Fibroblast of lung (primary cell): ENCODE measurements at regions not wholly inside any gene's neighbourhood (a gene's known extent, or its start where the extent isn't known, plus 50 kb on each side); places are given as distances from the start of the nearest gene placed in this dataset.

ENCODE experiments used
- DNase-seq, 2 donors: peaks; one replicate each; pipeline versions ENCODE4 v3.0.0 to v3.0.0-alpha.2; 2010; ENCODE audit warnings: low read depth in 2 of 2
- H2AFZ ChIP-seq: 2 replicates; pipeline ENCODE4 v1.5.1; 2012; ENCODE audit warnings: low read length, control low read depth, inconsistent platforms
- H3K27ac ChIP-seq: 2 replicates; pipeline ENCODE4 v1.5.1; 2011; ENCODE audit warnings: low read length, control low read depth; ENCODE audit not compliant: insufficient read depth
- H3K27me3 ChIP-seq: 2 replicates; pipeline ENCODE4 v1.5.1; 2011; ENCODE audit warnings: mild to moderate bottlenecking, low read length; ENCODE audit not compliant: control insufficient read depth, insufficient read depth
- H3K36me3 ChIP-seq: 2 replicates; pipeline ENCODE4 v1.5.1; 2011; ENCODE audit warnings: low read length; ENCODE audit not compliant: control insufficient read depth, insufficient read depth
- H3K4me1 ChIP-seq: 2 replicates; pipeline ENCODE4 v1.5.1; 2011; ENCODE audit warnings: low read length; ENCODE audit not compliant: control insufficient read depth, insufficient read depth; ENCODE audit errors: extremely low read depth
- H3K4me2 ChIP-seq: 2 replicates; pipeline ENCODE4 v1.5.1; 2011; ENCODE audit warnings: low read length, control low read depth; ENCODE audit not compliant: insufficient read depth; ENCODE audit errors: extremely low read depth
- H3K4me3 ChIP-seq, 4 experiments: fragments of 200-600 bp in 1 of 4; sonication (generic) in 1 of 4; replicated peaks in 1 of 4; 2 replicates each; pipeline ENCODE4 v1.5.1; 2011 to 2016; ENCODE audit warnings: low read length in 4 of 4, low read depth in 3 of 4, mild to moderate bottlenecking in 3 of 4, control low read depth in 2 of 4, inconsistent platforms in 1 of 4, mixed read lengths in 1 of 4; ENCODE audit not compliant: insufficient read depth in 1 of 4; ENCODE audit errors: control extremely low read depth in 1 of 4
- H3K79me2 ChIP-seq: 2 replicates; pipeline ENCODE4 v1.5.1; 2012; ENCODE audit warnings: mild to moderate bottlenecking, low read length, inconsistent platforms; ENCODE audit not compliant: control insufficient read depth, insufficient read depth
- H3K9ac ChIP-seq: 2 replicates; pipeline ENCODE4 v1.5.1; 2011; ENCODE audit warnings: mild to moderate bottlenecking, low read length, control low read depth; ENCODE audit not compliant: insufficient read depth
- H3K9me3 ChIP-seq: 2 replicates; pipeline ENCODE4 v1.5.1; 2012; ENCODE audit warnings: low read depth, low read length; ENCODE audit not compliant: control insufficient read depth, insufficient read depth
- H4K20me1 ChIP-seq: 2 replicates; pipeline ENCODE4 v1.5.1; 2011; ENCODE audit warnings: low read length; ENCODE audit not compliant: control insufficient read depth, insufficient read depth; ENCODE audit errors: extremely low read depth
- EZH2 ChIP-seq: IDR thresholded peaks from 2 replicates; pipeline ENCODE4 v1.5.1; 2012; ENCODE audit warnings: low read length, control low read depth, mild to moderate bottlenecking; ENCODE audit errors: missing control alignments
- TF ChIP-seq, protein P1 (sequence below), 2 donors: IDR thresholded peaks in 1 of 2; conservative IDR thresholded peaks in 1 of 2; 1 replicate in 1 of 2; 2 replicates in 1 of 2; pipeline ENCODE4 v1.5.1; 2011 to 2012; ENCODE audit warnings: low read length in 2 of 2, control low read depth in 1 of 2, inconsistent platforms in 1 of 2, low read depth in 1 of 2, mild to moderate bottlenecking in 1 of 2

DNA sequence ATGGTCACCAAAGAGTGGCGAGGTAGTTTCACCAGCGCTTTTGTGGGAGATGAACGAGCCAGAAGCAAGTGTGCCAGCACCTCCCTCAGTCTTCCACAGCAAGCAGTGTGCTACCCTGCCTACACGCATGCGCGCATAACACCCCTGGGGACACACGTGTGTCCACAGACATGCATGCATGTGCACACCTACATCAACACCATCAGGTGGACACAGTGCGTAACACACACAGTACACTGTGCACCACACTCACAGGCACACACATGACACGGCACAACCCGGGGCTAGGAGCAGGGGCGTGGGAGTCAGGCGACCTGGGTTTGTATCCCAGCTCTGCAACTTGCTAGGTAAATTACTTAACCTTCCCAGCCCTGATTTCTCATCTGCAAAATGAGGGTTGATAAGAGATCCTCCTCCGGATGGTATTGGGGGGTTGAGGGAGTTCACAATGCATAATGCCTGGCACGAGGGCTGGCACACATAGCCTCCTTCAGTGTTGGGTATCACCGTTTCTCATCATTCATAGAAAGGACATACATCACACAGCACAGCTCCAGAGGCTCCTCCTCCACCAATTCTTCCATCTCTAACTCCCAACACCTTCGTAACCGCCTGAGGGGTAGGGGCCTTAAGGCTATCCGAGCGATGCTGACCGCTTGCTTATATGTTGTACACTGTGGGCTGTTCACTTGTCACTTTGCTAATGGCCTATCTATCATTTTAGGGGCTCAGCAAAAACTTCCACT, 174.9 kb downstream of the SMAD6 start:
- no peaks in the 10 kb centered on the region for H3K9me3 ChIP-seq
- no peak overlapping the region for H2AFZ ChIP-seq
- H4K20me1 ChIP-seq = no peaks in the 10 kb centered on the region
- no peak overlapping the region for H3K4me3 ChIP-seq
- H3K36me3 ChIP-seq = no peaks in the 10 kb centered on the region
- TF ChIP-seq EZH2 = no peak
- TF ChIP-seq, protein P1, sequence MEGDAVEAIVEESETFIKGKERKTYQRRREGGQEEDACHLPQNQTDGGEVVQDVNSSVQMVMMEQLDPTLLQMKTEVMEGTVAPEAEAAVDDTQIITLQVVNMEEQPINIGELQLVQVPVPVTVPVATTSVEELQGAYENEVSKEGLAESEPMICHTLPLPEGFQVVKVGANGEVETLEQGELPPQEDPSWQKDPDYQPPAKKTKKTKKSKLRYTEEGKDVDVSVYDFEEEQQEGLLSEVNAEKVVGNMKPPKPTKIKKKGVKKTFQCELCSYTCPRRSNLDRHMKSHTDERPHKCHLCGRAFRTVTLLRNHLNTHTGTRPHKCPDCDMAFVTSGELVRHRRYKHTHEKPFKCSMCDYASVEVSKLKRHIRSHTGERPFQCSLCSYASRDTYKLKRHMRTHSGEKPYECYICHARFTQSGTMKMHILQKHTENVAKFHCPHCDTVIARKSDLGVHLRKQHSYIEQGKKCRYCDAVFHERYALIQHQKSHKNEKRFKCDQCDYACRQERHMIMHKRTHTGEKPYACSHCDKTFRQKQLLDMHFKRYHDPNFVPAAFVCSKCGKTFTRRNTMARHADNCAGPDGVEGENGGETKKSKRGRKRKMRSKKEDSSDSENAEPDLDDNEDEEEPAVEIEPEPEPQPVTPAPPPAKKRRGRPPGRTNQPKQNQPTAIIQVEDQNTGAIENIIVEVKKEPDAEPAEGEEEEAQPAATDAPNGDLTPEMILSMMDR (conservative IDR thresholded peaks at IDR 0.05 in 1 of 2, IDR thresholded peaks at IDR 0.05 in 1 of 2; ENCODE audit: low read depth in 1 of 2, low read length in 2 of 2) = no peak
- H3K4me1 ChIP-seq = peaks cover 3% of the 10 kb centered on the region
- H3K9ac ChIP-seq = no peak overlapping the region
- H3K27ac ChIP-seq = no peak overlapping the region
- H3K79me2 ChIP-seq = no peaks in the 10 kb centered on the region
- H3K27me3 ChIP-seq = no peaks in the 10 kb centered on the region
- H3K4me2 ChIP-seq = no peak overlapping the region
- no peak for DNase-seq

DNA sequence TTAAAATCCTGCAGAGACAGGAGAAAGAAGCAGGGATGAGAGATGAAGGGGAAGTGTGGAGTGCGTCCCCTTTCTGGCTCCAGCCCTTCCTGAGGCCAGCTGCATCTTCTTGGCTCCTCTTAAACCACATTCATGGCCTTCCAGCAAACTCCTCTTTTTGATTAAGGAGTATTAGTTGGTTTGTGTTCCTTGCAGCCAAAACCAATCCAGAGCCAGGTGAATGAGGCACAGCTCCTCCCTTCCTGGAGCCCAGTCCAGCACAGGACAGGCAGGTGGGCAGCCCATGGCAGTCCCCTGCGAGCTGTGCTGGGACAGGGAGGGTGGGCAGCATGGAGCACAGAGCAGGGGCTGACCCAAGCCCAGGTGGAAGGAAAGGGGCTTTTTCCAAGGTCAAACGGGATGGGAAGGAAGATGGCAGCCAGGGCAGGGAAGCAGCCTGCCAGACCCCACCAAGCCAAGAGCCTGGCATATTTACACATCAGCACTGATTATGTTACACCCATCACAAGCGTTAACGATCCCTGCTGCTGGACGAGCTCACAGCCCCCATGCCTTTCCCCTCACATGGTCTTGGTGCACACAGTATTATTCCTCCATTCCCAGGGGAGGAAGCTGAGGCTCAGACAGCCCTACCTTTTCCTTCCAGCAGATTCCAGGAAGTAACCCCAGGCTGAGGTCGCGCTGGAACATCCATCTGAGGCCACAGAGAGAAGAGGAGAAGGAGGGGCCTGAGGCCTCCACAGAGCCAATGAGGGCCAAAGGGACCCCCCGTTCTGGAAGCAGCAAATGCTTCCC, 175.6 kb downstream of the SMAD6 start:
- Histone ChIP-seq H3K27ac (no peak overlapping the region), H3K4me3 (no peak overlapping the region), H2AFZ (no peak overlapping the region), H3K9ac (no peak overlapping the region), H4K20me1 (no peaks in the 10 kb centered on the region), H3K9me3 (no peaks in the 10 kb centered on the region), H3K79me2 (no peaks in the 10 kb centered on the region), H3K4me1 (peaks cover 10% of the 10 kb centered on the region), H3K27me3 (no peaks in the 10 kb centered on the region), H3K4me2 (no peak overlapping the region), H3K36me3 (no peaks in the 10 kb centered on the region)
- TF ChIP-seq, protein P1 (conservative IDR thresholded peaks at IDR 0.05 in 1 of 2, IDR thresholded peaks at IDR 0.05 in 1 of 2; ENCODE audit: low read depth in 1 of 2, low read length in 2 of 2) = no peak
- TF ChIP-seq EZH2 = no peak
- no peak for DNase-seq

DNA sequence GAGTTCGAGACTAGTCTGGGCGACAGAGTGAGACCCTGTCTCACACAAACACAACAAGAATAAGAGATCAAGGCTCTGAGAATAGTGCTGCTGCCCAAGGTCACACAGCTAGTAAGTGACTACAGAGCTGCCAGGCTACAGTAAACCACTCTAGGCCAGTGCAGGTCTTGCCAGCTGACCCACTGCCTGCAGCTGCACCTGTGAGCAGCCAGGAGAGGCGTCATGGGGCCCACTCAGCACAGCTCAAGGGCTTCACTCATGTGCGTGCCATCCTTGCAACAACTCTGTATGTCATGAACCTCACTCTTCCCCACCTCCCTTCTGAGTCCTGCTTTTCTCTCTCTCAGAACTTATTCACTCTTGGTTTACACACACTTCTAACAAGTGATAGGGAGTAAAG, 176.7 kb downstream of the SMAD6 start:
- no peak overlapping the region for H3K4me2 ChIP-seq
- H3K4me1 ChIP-seq = peaks cover 14% of the 10 kb centered on the region
- H3K4me3 ChIP-seq = no peak overlapping the region
- no peak overlapping the region for H3K9ac ChIP-seq
- TF ChIP-seq, protein P1 (conservative IDR thresholded peaks at IDR 0.05 in 1 of 2, IDR thresholded peaks at IDR 0.05 in 1 of 2; ENCODE audit: low read depth in 1 of 2, low read length in 2 of 2) = no peak
- no peak for TF ChIP-seq EZH2
- H2AFZ ChIP-seq = no peak overlapping the region
- H4K20me1 ChIP-seq = no peaks in the 10 kb centered on the region
- no peaks in the 10 kb centered on the region for H3K36me3 ChIP-seq
- no peaks in the 10 kb centered on the region for H3K9me3 ChIP-seq
- H3K27me3 ChIP-seq = no peaks in the 10 kb centered on the region
- no peaks in the 10 kb centered on the region for H3K79me2 ChIP-seq
- no peak overlapping the region for H3K27ac ChIP-seq
- no peak for DNase-seq
